OCI-LY3 (cell line): ENCODE measurements at regions not wholly inside any gene's neighbourhood (a gene's known extent, or its start where the extent isn't known, plus 50 kb on each side); places are given as distances from the start of the nearest gene placed in this dataset.

Source experiments
- H2AFZ ChIP-seq: fragments of 200-600, 300-600 bp; shearing (Covaris generic); 2 replicates; pipeline ENCODE4 v1.6.0; 2014; ENCODE audit warnings: antibody characterized with exemption, low read depth, low read length
- H3K27ac ChIP-seq: fragments of 200-600, 300-600 bp; sonication (generic); 2 replicates; pipeline ENCODE4 v1.5.1; 2014; ENCODE audit warnings: mild to moderate bottlenecking, low read length, moderate library complexity, mixed read lengths
- H3K27me3 ChIP-seq: fragments of 200-600, 300-600 bp; sonication (generic); 2 replicates; pipeline ENCODE4 v1.6.1; 2014; ENCODE audit warnings: low read depth, low read length, mixed read lengths
- H3K36me3 ChIP-seq: fragments of 200-600, 300-600 bp; sonication (generic); replicated peaks from 2 replicates; pipeline ENCODE3; 2014; ENCODE audit warnings: low read depth, low read length, mixed read lengths
- H3K4me1 ChIP-seq: fragments of 300-600, 200-600 bp; sonication (generic); 2 replicates; pipeline ENCODE4 v1.6.1; 2014; ENCODE audit warnings: low read length, mixed read lengths
- H3K4me2 ChIP-seq: fragments of 200-600, 300-600 bp; sonication (generic); 2 replicates; pipeline ENCODE4 v1.6.1; 2014; ENCODE audit warnings: low read length, mixed read lengths
- H3K4me3 ChIP-seq: fragments of 300-600, 200-600 bp; sonication (generic); 2 replicates; pipeline ENCODE4 v1.5.1; 2014; ENCODE audit warnings: antibody characterized with exemption, mild to moderate bottlenecking, low read length, moderate library complexity
- H3K79me2 ChIP-seq: fragments of 300-600, 200-600 bp; shearing (Covaris generic); 2 replicates; pipeline ENCODE4 v1.6.1; 2014; ENCODE audit warnings: mild to moderate bottlenecking, low read length, mixed read lengths
- H3K9ac ChIP-seq: fragments of 300-600, 200-600 bp; shearing (Covaris generic); 2 replicates; pipeline ENCODE4 v1.6.0; 2014; ENCODE audit warnings: mild to moderate bottlenecking, low read length, moderate library complexity
- H3K9me3 ChIP-seq: fragments of 200-600, 300-600 bp; shearing (Covaris generic); 2 replicates; pipeline ENCODE4 v1.6.1; 2014; ENCODE audit warnings: low read length, mixed read lengths; ENCODE audit not compliant: insufficient read depth
- H4K20me1 ChIP-seq: fragments of 200-600, 300-600 bp; sonication (generic); 2 replicates; pipeline ENCODE4 v1.6.1; 2016; ENCODE audit warnings: low read length, mixed read lengths; ENCODE audit not compliant: insufficient read depth
- EZH2phosphoT487 ChIP-seq: fragments of 200-600 bp; shearing (Covaris generic); IDR thresholded peaks from 2 replicates; pipeline ENCODE4 v1.6.1; 2018; ENCODE audit warnings: antibody characterized with exemption, mixed run types, low read depth
- TF ChIP-seq, protein P1 (sequence below): fragments of 200-600, 300-600 bp; sonication (generic); IDR thresholded peaks from 2 replicates; pipeline ENCODE4 v1.5.1; 2014; ENCODE audit warnings: antibody characterized with exemption, low read length, low read depth

GRCh38 chrX:3192835-3193234, 151.6 kb downstream of the ARSF start:
- H3K27me3 ChIP-seq, result no peaks in the 10 kb centered on the region
- no peak overlapping the region for H3K4me3 ChIP-seq
- H3K27ac ChIP-seq, result no peak overlapping the region
- H2AFZ ChIP-seq, result no peak overlapping the region
- H4K20me1 ChIP-seq, result no peaks in the 10 kb centered on the region
- no peaks in the 10 kb centered on the region for H3K79me2 ChIP-seq
- H3K4me1 ChIP-seq, result no peaks in the 10 kb centered on the region
- TF ChIP-seq, protein P1, sequence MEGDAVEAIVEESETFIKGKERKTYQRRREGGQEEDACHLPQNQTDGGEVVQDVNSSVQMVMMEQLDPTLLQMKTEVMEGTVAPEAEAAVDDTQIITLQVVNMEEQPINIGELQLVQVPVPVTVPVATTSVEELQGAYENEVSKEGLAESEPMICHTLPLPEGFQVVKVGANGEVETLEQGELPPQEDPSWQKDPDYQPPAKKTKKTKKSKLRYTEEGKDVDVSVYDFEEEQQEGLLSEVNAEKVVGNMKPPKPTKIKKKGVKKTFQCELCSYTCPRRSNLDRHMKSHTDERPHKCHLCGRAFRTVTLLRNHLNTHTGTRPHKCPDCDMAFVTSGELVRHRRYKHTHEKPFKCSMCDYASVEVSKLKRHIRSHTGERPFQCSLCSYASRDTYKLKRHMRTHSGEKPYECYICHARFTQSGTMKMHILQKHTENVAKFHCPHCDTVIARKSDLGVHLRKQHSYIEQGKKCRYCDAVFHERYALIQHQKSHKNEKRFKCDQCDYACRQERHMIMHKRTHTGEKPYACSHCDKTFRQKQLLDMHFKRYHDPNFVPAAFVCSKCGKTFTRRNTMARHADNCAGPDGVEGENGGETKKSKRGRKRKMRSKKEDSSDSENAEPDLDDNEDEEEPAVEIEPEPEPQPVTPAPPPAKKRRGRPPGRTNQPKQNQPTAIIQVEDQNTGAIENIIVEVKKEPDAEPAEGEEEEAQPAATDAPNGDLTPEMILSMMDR, result no peak
- no peak for TF ChIP-seq EZH2phosphoT487
- no peaks in the 10 kb centered on the region for H3K9me3 ChIP-seq
- H3K4me2 ChIP-seq, result no peak overlapping the region
- no peak overlapping the region for H3K9ac ChIP-seq
- H3K36me3 ChIP-seq, result no peaks in the 10 kb centered on the region

- H2AFZ ChIP-seq, result no peak overlapping the region
- H3K36me3 ChIP-seq, result no peaks in the 10 kb centered on the region
- no peak overlapping the region for H3K4me2 ChIP-seq
- H3K27ac ChIP-seq, result no peak overlapping the region
- no peaks in the 10 kb centered on the region for H4K20me1 ChIP-seq
- no peak overlapping the region for H3K4me3 ChIP-seq
- H3K79me2 ChIP-seq, result no peaks in the 10 kb centered on the region
- TF ChIP-seq, protein P1, result no peak
- TF ChIP-seq EZH2phosphoT487, result no peak
- H3K27me3 ChIP-seq, result no peaks in the 10 kb centered on the region
- H3K4me1 ChIP-seq, result no peaks in the 10 kb centered on the region
- no peaks in the 10 kb centered on the region for H3K9me3 ChIP-seq
- no peak overlapping the region for H3K9ac ChIP-seq
Observed at GRCh38 chrX:3191796-3192195, 150.5 kb downstream of the ARSF start.

DNA sequence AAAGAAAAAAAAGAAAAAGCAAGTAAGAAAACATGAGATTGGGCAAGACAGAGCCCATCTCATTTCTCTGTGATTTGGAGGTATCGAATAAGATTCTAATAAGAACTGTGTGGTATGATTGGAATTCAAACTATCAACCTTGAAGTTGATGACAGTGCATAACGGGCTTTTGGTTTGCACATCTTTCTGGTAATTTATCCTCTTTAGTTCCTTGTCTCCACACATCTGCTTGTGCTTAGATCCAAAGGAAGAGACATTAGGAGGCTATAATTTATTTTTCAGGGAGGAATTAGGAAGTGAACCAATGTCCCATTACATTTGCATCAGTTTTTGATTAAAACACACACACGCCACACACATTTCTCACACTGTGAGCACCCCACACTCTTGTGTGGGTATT, 149.9 kb downstream of the ARSF start:
- Histone ChIP-seq H3K4me1 (no peaks in the 10 kb centered on the region), H3K4me2 (no peak overlapping the region), H3K9ac (no peak overlapping the region), H4K20me1 (no peaks in the 10 kb centered on the region), H3K9me3 (no peaks in the 10 kb centered on the region), H3K27ac (no peak overlapping the region), H2AFZ (no peak overlapping the region), H3K36me3 (no peaks in the 10 kb centered on the region), H3K79me2 (no peaks in the 10 kb centered on the region), H3K4me3 (no peak overlapping the region), H3K27me3 (no peaks in the 10 kb centered on the region)
- TF ChIP-seq, protein P1, result no peak
- TF ChIP-seq EZH2phosphoT487, result no peak

DNA sequence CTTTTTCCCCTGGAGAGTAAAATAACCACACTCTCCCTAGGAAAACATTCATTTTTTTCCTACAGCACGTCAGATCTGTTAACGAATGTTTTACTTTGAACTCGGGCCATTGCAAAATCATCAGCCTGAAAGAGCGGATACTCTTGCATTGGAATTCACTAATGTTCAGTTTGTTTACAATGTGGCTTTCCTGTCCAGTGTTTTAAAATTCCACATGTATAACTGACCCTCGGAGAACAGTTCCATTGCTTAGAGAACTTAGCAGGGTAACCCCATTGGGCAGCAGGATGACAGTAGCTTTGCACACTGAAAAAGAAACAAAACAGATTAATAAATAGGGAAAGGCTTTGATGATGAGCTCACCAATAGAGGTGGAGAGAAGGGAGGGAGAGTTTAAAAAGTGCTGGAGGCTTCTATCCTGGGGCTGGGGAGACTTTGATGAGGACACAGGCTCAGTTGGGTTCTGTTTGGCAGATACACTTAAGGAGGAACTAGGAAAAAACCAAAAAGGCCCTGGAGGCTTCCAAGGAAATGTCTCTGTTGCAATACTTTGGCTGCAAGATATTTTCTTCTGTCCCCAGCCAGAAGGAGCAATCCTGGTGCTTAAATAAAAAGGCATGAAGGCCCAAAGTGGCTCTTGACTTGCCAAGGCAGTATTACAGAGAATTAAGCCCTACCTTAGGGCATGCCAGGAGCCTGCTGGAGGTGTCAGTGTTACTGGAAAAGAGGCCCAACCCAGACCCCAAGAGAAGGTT, 143.1 kb downstream of the ARSF start:
- Histone ChIP-seq H3K4me2 (no peak overlapping the region), H3K4me3 (no peak overlapping the region), H3K4me1 (no peaks in the 10 kb centered on the region), H3K36me3 (no peaks in the 10 kb centered on the region), H3K9ac (no peak overlapping the region), H3K79me2 (no peaks in the 10 kb centered on the region), H2AFZ (no peak overlapping the region), H3K27ac (no peak overlapping the region), H3K9me3 (no peaks in the 10 kb centered on the region), H4K20me1 (no peaks in the 10 kb centered on the region), H3K27me3 (no peaks in the 10 kb centered on the region)
- TF ChIP-seq, protein P1, result no peak
- TF ChIP-seq EZH2phosphoT487, result no peak
